GM18511 (cell line): ENCODE measurements at regions not wholly inside any gene's neighbourhood (a gene's known extent, or its start where the extent isn't known, plus 50 kb on each side); places are given as distances from the start of the nearest gene placed in this dataset.

Experiments used
- ATAC-seq: cut with Tn5 transposase; IDR thresholded peaks from one replicate; pipeline ENCODE4 v1.9.1; 2021; ENCODE audit warnings: mild to moderate bottlenecking, moderate library complexity; ENCODE audit not compliant: unreplicated experiment

- ATAC-seq: no peak
These were observed 50.2 kb upstream of the BCL11A start for GRCh38 chr2:60603533-60604190.

- no peak for ATAC-seq
These were observed 51.1 kb upstream of the BCL11A start for GRCh38 chr2:60604486-60605064.

- ATAC-seq: no peak
These were observed 52.4 kb upstream of the BCL11A start for GRCh38 chr2:60605866-60606265.

DNA sequence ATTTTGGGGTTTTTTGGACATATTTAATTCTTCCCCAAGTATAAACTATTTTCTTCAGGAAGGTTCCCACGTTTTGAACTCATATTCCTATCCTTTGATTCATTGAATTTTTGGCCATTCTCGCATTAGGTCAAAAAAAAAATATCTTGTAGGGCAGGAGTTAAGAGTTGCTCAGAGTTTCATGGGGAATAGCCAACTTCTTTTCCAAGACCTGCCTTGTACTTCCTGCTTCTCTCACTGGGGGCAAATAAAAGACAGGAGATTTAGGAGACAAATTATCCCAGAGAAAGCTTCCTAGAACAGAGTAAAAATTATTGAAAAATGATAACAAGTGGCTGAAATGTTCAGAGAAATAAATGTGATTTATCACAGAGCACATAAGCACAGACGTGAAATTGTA lies 55.2 kb upstream of the BCL11A start:
- no peak for ATAC-seq

DNA sequence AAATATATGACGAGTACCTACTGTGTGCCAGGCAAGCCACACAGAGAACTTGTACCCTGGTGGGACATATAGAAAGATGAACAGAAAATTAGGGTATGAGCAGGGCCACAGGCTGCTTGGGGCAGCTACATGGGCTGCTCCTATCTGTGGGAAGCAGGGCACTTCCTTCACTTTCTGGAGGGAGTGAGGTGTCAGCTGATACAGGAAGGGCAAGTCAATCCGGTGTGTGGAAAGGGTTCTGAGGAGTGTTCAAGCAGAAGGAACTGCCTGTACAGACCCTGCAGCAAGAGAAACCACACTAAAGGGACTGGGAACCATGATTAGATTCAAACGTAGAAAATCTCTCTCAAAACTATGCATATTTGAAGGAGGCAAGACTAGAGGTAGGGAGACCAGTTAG lies 58.6 kb upstream of the BCL11A start:
- ATAC-seq: no peak

DNA sequence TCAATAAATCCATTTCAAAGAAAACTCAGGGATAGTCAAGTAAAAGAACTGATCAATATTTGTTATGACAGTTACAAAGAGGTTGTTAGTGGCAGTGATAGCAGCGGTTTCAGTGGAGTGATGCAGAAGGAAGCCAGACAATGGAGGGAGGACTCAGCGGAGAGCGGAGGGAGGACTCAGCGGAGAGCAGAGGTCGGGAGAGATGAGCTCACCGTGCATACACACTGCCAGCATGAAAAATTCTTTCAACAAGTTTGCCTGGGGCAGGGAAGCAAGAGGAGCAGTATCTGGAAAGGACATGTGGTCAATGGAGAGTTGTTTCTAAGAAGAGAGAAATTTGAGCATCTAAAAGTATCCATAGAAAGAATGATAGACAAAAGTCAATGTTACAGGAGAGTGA lies 60.9 kb upstream of the BCL11A start:
- ATAC-seq: no peak

DNA sequence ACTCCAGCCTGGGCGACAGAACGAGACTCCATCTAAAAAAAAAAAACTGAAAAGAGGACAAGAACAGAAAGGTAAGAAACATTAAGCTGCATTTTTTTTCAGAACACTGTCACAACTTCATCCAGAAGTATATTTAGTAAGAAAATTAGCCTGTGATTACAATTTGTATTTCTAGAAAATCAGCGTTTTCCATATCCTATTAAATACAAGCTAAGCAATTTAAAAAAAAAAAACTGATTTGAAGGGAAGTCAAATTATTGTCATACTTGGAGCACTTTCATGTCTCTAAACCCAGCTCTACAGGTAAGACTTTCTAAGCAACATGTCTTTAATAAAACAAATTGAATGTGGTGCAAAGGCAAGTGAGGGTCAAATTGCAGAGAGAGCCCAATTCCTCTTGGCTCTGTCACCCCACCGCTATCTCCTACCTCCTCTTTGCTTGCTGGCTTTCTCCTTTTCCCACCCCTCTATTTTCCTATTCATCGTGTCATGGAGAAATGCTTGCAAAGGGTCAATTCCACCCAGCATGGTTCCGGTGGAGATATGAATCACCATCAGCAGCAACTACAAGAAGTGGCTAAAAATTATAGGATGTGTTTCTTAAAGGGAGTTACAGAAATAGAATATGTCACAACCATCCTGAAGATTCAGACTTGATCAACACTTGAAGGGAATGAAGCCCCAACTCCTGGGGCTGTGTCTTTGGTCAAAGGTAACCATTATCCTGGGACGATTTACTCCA lies 68.4 kb upstream of the BCL11A start:
- no peak for ATAC-seq

DNA sequence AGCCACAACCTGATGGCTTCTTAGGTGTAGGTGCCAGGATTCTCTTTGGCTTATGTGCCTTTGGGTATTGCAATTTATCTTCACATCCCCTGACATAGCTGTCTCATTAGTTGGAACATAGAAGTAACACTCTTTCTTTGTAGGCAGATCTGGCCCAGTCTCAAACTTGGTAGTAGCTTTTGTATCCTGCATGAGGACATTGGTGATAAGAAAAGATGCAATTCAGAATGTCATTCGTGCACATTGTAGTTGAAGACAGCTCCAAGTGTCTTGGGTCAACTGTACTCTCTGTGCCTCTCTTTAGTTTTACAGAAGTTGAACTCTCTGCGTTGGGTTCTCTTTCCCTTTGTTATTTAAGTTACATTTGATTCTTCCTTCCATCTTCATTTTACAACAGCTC lies 69.6 kb upstream of the BCL11A start:
- no peak for ATAC-seq

DNA sequence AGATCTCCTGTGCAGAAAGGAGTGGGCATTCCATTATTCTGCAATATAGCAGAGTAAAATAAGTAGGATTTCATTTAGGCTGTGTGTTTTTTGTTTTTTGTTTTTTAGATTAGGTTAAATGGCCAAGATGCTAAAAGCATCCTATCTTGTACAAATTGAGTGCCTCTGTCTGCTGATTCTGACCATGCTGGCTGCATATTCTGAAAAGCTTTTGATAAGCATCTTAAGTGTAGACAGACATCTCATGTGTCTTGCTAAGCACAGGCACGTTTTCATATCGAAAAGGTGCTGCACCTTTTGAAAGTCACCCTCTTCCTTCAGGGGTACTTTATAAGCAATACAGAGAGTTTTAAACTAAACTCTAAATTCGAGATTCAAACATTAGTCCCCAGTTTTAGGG lies 74.0 kb upstream of the BCL11A start:
- ATAC-seq: no peak

DNA sequence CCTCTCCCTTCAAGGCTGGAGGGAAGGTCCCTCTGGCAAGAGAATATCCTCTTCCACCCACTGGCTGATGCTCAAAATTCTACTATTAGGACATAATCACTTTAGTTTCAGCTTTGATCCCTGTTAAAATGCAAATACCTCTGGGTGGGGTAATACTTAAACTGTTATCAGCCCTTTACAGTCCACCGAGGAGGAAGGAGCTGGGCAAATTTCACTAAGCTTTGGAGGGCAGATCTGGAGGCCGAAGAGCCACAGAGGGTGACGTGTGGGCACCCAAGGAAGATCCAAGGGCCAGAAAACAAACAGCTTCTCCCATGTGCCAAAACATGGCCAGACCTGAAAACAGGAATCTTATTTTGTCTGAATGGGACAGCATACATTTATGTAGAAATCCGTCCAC lies 74.6 kb upstream of the BCL11A start:
- no peak for ATAC-seq

GRCh38 chr2:60628615-60629304 lies 75.3 kb upstream of the BCL11A start:
- ATAC-seq: no peak

GRCh38 chr2:60629305-60629662 lies 75.8 kb upstream of the BCL11A start:
- no peak for ATAC-seq

DNA sequence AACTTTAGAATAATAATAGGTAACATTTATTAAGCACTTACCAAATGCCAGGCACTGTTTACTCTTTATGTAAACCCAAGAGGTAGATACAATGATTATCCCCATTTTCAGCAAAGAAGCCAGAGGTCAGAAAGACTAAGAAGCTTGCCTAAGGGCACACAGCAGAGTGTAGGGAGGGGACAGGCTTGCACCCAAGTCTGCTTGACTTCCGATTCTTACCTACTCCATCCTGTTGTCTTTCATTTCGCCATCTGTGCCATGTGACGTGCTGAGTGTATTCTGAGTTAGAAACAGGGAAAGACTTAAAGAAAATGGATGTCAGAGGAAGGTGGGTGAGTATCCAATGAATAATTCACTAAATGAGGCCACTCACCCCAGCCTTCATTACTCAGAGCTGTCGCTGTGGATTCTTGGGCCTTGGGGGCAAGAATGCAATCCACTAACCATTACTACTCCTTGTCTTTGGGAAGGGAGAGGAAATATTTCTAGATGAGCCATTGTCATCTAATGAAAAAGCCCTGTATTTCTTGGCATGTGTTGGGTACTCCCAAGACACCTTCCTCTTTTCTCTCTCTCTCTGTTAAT lies 76.4 kb upstream of the BCL11A start:
- ATAC-seq: no peak

- ATAC-seq: no peak
These were observed 80.2 kb upstream of the BCL11A start for GRCh38 chr2:60633615-60634014.

DNA sequence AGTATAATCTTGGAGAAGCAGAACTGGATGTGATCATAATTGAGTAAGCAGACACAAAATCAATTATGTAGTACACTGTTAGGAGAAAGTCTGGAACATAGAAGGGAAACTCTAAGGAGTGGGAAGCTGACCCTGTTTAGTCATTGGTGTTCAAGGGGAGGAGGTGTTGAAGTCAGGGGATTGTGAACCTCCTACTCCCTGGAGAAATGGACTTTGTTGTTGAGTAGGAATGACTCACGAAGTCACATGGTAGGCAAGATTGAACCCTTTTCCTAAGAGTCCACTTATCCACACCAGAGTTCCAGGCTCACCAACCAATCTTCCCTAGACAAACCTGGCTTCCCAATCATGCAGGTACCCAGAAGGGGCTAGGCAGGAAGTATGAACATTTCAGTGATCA lies 81.0 kb upstream of the BCL11A start:
- ATAC-seq: no peak

- ATAC-seq: peak; percentile 74
These were observed 88.6 kb upstream of the BCL11A start for GRCh38 chr2:60641811-60642788.

DNA sequence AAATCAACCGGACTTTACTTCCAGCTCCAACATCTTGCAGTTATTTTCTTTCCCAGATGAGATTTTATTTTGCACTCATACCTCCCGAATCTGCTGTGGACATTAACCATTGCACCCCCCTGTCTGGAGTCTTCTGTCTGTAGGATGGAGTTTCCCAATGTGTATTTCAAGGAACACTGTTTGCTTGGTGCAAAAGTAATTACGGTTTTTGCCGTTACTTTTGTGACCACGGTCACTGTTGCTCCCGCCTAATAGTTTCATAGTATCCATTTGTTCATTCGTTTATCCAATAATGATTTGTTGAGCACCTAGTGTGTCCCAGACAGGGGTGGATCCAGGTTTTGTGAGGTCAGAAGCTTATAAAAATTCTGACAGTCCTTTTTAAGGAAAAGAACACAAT lies 90.3 kb upstream of the BCL11A start:
- no peak for ATAC-seq

DNA sequence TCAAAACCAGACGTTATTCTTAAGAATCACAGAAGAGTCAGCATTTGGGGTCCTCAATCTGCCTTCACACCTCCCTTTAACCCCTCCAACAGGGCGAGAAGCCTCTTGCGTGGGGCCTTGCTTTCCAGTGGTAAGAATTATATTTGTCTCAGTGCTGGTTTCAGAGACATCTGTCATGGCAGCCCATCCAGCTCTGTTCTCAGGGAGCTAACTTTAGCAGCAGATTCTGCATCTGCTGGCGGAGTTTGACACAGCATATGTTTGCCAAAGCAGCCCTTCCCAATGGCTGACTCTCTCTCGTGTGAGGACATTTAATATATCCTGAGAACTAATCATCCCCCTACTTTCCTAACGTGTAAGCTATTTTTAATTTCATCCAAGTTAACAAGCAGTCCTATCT lies 91.5 kb upstream of the BCL11A start:
- ATAC-seq: no peak

DNA sequence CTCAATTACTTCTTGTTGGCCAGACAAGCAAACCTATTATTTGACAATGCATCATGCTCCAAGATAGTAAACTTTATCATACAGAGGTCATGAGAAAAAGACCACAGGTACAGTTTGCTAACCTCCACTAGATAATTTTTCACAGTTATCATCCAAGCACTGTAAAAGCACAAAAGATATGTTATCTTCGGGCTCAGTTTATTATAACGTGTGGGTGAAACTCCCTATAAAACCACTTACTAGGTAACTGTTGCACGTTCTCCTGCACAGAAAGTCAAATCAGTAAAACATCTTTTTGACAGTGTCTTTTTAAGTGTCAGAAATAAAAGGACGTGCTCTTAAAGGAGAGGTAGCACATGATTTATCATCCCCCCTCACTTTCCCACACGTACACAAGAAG lies 94.7 kb upstream of the BCL11A start:
- ATAC-seq: no peak

DNA sequence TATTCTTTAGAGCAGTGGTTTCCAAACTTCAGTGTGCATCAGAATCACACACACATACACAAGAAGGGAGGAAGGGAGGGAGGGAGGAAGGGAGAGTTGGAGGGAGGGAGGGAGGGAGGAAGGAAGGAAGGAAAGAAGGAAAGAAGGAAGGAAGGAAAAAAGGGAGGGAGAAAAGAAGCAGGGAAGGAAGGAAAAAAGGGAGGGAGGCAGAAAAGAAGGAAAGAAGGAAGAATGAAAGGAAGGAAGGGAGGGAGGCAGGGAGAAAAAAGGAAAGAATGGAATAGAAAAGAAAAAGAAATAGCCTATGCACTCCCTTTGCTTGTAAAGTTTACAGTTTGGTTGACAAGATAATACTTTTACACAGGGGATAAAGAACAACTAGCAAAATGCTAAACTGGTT lies 96.3 kb upstream of the BCL11A start:
- no peak for ATAC-seq
